ENCODE measurements at regions not wholly inside any gene's neighbourhood (a gene's known extent, or its start where the extent isn't known, plus 50 kb on each side); places are given as distances from the start of the nearest gene placed in this dataset.
A peak's percentile ranks its signal among the peaks of the same experiment; 100 is the strongest.

GRCh38 chr2:198314559-198315153, 510.3 kb downstream of the PLCL1 start:
- TF ChIP-seq CTCF (IDR thresholded peaks at IDR 0.05) (peak; percentile 29 to 65 (median 54)), POLR2A (IDR thresholded peaks at IDR 0.05) (no peak)
